ENCODE measurements at regions not wholly inside any gene's neighbourhood (a gene's known extent, or its start where the extent isn't known, plus 50 kb on each side); places are given as distances from the start of the nearest gene placed in this dataset.

DNA sequence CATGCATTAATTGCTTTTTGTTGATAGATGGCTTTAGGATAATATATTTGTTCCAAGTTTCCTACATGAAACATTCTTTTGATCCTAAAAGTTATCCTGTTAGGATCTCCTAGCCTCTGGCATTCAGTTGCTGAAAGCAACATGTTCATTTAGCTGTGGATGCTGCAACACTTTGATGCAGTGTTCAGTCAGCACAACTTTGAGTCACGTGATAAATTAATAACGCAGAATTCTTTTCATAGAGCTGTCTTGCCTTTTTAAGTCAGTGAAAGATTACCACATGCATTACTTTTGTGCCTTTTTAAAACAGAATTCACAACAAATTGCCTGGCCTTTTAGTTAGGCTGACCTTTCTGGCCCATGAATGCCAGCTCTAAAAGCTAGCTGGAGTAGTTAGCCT lies 1467.9 kb upstream of the ZEB2 start:
- CTCF ChIA-PET: no interaction called here
- Histone ChIP-seq H3K27ac (ENCODE audit: low read length) (no peak overlapping the region), H3K27me3 (ENCODE audit: control insufficient read depth, insufficient read depth, low read length) (no peaks in the 10 kb centered on the region), H3K4me1 (ENCODE audit: control insufficient read depth, insufficient read depth, low read length) (no peaks in the 10 kb centered on the region), H3K36me3 (ENCODE audit: control insufficient read depth, insufficient read depth, low read length) (no peaks in the 10 kb centered on the region), H3K4me3 (ENCODE audit: low read depth in 2 of 2, low read length in 2 of 2) (no peak overlapping the region), H3K9me3 (ENCODE audit: control insufficient read depth, insufficient read depth, low read depth, low read length) (no peaks in the 10 kb centered on the region)
- intact Hi-C loops (cut with micrococcal nuclease; ENCODE audit: unreplicated experiment): no loop called here
- in situ Hi-C loops (cut with HindIII; ENCODE audit: low pct_unique_long_range_greater_than_20kb, low sequenced_read_pairs): no loop called here
- ATAC-seq: no peak
- POLR2A ChIA-PET: no interaction called here
- TF ChIP-seq SIN3A (IDR thresholded peaks at IDR 0.05; ENCODE audit: borderline replicate concordance, insufficient read depth, low read depth, low read length): no peak
- BruUV-seq (replicated peaks): no TSS peak
- no peak for DNase-seq (ENCODE audit: low read depth, low spot score)

DNA sequence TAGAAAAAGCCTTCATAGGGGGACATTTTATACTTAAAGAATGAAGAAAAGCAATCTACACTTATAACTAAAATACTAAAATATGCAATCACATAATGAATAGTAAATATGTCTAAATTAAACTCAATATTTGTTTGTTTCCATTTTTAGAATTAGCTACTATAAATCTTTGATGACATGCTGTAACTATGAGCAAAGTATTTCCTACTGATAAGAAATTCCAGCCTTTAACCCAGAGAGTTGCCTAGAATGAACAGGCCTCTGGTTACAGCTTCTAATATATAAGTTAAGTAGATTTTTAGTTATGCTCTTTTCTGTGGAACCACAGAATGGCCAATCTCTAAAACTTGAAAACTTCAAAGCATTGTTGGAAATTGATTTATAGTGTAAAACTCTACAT lies 1465.6 kb upstream of the ZEB2 start:
- Histone ChIP-seq H3K27me3 (ENCODE audit: control insufficient read depth, insufficient read depth, low read length) (no peaks in the 10 kb centered on the region), H3K27ac (ENCODE audit: low read length) (no peak overlapping the region), H3K4me3 (ENCODE audit: low read depth in 2 of 2, low read length in 2 of 2) (no peak overlapping the region), H3K4me1 (ENCODE audit: control insufficient read depth, insufficient read depth, low read length) (no peaks in the 10 kb centered on the region), H3K36me3 (ENCODE audit: control insufficient read depth, insufficient read depth, low read length) (no peaks in the 10 kb centered on the region), H3K9me3 (ENCODE audit: control insufficient read depth, insufficient read depth, low read depth, low read length) (no peaks in the 10 kb centered on the region)
- ATAC-seq: no peak
- no TSS peak for BruUV-seq (replicated peaks)
- DNase-seq (ENCODE audit: low read depth, low spot score): no peak
- ChIA-PET CTCF (no interaction called here), POLR2A (no interaction called here)
- in situ Hi-C loops (cut with HindIII; ENCODE audit: low pct_unique_long_range_greater_than_20kb, low sequenced_read_pairs) (no loop called here), intact Hi-C loops (cut with micrococcal nuclease; ENCODE audit: unreplicated experiment) (no loop called here)
- no peak for TF ChIP-seq TCF7L2 (IDR thresholded peaks at IDR 0.05; ENCODE audit: low read depth, low read length)
- TF ChIP-seq, protein P1, sequence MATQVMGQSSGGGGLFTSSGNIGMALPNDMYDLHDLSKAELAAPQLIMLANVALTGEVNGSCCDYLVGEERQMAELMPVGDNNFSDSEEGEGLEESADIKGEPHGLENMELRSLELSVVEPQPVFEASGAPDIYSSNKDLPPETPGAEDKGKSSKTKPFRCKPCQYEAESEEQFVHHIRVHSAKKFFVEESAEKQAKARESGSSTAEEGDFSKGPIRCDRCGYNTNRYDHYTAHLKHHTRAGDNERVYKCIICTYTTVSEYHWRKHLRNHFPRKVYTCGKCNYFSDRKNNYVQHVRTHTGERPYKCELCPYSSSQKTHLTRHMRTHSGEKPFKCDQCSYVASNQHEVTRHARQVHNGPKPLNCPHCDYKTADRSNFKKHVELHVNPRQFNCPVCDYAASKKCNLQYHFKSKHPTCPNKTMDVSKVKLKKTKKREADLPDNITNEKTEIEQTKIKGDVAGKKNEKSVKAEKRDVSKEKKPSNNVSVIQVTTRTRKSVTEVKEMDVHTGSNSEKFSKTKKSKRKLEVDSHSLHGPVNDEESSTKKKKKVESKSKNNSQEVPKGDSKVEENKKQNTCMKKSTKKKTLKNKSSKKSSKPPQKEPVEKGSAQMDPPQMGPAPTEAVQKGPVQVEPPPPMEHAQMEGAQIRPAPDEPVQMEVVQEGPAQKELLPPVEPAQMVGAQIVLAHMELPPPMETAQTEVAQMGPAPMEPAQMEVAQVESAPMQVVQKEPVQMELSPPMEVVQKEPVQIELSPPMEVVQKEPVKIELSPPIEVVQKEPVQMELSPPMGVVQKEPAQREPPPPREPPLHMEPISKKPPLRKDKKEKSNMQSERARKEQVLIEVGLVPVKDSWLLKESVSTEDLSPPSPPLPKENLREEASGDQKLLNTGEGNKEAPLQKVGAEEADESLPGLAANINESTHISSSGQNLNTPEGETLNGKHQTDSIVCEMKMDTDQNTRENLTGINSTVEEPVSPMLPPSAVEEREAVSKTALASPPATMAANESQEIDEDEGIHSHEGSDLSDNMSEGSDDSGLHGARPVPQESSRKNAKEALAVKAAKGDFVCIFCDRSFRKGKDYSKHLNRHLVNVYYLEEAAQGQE (IDR thresholded peaks at IDR 0.05; ENCODE audit: insufficient read depth in 1 of 2, low read depth in 2 of 2, low read length in 1 of 2): no peak
- TF ChIP-seq, protein P2, sequence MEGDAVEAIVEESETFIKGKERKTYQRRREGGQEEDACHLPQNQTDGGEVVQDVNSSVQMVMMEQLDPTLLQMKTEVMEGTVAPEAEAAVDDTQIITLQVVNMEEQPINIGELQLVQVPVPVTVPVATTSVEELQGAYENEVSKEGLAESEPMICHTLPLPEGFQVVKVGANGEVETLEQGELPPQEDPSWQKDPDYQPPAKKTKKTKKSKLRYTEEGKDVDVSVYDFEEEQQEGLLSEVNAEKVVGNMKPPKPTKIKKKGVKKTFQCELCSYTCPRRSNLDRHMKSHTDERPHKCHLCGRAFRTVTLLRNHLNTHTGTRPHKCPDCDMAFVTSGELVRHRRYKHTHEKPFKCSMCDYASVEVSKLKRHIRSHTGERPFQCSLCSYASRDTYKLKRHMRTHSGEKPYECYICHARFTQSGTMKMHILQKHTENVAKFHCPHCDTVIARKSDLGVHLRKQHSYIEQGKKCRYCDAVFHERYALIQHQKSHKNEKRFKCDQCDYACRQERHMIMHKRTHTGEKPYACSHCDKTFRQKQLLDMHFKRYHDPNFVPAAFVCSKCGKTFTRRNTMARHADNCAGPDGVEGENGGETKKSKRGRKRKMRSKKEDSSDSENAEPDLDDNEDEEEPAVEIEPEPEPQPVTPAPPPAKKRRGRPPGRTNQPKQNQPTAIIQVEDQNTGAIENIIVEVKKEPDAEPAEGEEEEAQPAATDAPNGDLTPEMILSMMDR (IDR thresholded peaks at IDR 0.05): no peak
- TF ChIP-seq SIN3A (IDR thresholded peaks at IDR 0.05; ENCODE audit: borderline replicate concordance, insufficient read depth, low read depth, low read length): no peak
- no peak for TF ChIP-seq POLR2AphosphoS5 (IDR thresholded peaks at IDR 0.05; ENCODE audit: low read depth, low read length)

DNA sequence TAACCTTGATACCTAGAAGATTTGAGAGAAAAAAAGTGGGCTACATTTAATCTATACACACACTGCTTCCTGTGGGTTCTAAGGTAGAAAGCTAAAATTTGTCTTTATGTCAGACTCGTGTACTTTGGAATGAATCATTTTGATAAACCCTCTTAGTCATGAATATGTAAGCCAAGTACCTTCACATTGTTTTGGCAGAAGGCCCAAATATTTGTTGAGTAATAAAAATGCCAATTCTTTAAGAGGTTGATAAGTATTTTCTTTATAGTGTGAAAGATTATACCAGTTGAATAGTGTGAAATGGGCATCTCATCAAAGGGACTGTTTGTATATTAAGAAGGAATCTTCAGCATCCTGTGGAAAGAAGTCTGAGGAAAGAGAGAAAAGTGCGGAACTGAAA lies 1464.7 kb upstream of the ZEB2 start:
- ATAC-seq: no peak
- no peak overlapping the region for H3K27ac ChIP-seq (ENCODE audit: low read length)

More for the DNA sequence above, 1464.7 kb upstream of the ZEB2 start:
- H3K4me1 ChIP-seq (ENCODE audit: control insufficient read depth, insufficient read depth, low read length): no peaks in the 10 kb centered on the region
- no TSS peak for BruUV-seq (replicated peaks)
- ChIA-PET POLR2A (no interaction called here), CTCF (no interaction called here)
- DNase-seq (ENCODE audit: low read depth, low spot score): no peak
- H3K9me3 ChIP-seq (ENCODE audit: control insufficient read depth, insufficient read depth, low read depth, low read length): no peaks in the 10 kb centered on the region
- no peak overlapping the region for H3K4me3 ChIP-seq (ENCODE audit: low read depth in 2 of 2, low read length in 2 of 2)
- H3K36me3 ChIP-seq (ENCODE audit: control insufficient read depth, insufficient read depth, low read length): no peaks in the 10 kb centered on the region
- no peak for TF ChIP-seq SIN3A (IDR thresholded peaks at IDR 0.05; ENCODE audit: borderline replicate concordance, insufficient read depth, low read depth, low read length)
- TF ChIP-seq, protein P2 (IDR thresholded peaks at IDR 0.05): no peak
- TF ChIP-seq TCF7L2 (IDR thresholded peaks at IDR 0.05; ENCODE audit: low read depth, low read length): no peak
- TF ChIP-seq POLR2AphosphoS5 (IDR thresholded peaks at IDR 0.05; ENCODE audit: low read depth, low read length): no peak
- TF ChIP-seq, protein P1 (IDR thresholded peaks at IDR 0.05; ENCODE audit: insufficient read depth in 1 of 2, low read depth in 2 of 2, low read length in 1 of 2): no peak
- no peaks in the 10 kb centered on the region for H3K27me3 ChIP-seq (ENCODE audit: control insufficient read depth, insufficient read depth, low read length)
- intact Hi-C loops (cut with micrococcal nuclease; ENCODE audit: unreplicated experiment) (no loop called here), in situ Hi-C loops (cut with HindIII; ENCODE audit: low pct_unique_long_range_greater_than_20kb, low sequenced_read_pairs) (no loop called here)
